ENCODE measurements at regions not wholly inside any gene's neighbourhood (a gene's known extent, or its start where the extent isn't known, plus 50 kb on each side); places are given as distances from the start of the nearest gene placed in this dataset.

- Histone ChIP-seq H3K4me1 (ENCODE audit: insufficient read depth, low read length) (peaks cover 15% of the 10 kb centered on the region), H3K79me2 (ENCODE audit: insufficient read depth, low read length) (peaks cover 21% of the 10 kb centered on the region), H3K4me2 (ENCODE audit: insufficient read depth, low read length) (no peak overlapping the region), H3K36me3 (ENCODE audit: insufficient read depth, low read length) (no peaks in the 10 kb centered on the region), H3K4me3 (ENCODE audit: insufficient read depth, low read length) (no peak overlapping the region), H3K9me3 (ENCODE audit: low read depth, low read length) (no peaks in the 10 kb centered on the region), H3K27ac (ENCODE audit: low read depth, low read length) (no peak overlapping the region), H2AFZ (ENCODE audit: low read length) (no peak overlapping the region), H4K20me1 (ENCODE audit: insufficient read depth, low read length) (no peaks in the 10 kb centered on the region), H3K27me3 (ENCODE audit: insufficient read depth, low read length) (no peaks in the 10 kb centered on the region)
- TF ChIP-seq CTCF (IDR thresholded peaks at IDR 0.05; ENCODE audit: extremely low read depth, low read depth, low read length), result no peak
- DNase-seq (ENCODE audit: insufficient read length, low spot score, missing footprints), result no peak
Measured at GRCh38 chr2:134145519-134145918, 108.4 kb upstream of the MGAT5 start.

DNA sequence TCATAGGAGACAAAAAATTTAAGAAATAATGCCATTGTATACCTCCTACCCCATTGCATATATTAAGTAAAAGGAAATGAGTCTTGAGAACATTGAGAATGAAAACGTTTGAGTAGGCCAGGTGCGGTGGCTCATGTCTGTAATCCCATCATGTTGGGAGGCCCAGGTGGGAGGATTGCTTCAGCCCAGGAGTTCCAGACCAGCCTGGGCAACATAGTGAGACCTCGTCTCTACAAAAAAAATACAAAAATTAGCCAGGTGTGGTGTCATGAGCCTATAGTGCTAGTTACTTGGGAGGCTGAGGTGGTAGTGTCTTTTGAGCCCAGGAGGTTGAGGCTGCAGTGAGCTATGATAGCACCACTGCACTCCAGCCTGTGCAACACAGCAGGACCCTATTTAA lies 107.7 kb upstream of the MGAT5 start:
- Histone ChIP-seq H3K9me3 (ENCODE audit: low read depth, low read length) (no peaks in the 10 kb centered on the region), H3K79me2 (ENCODE audit: insufficient read depth, low read length) (peaks cover 21% of the 10 kb centered on the region)

DNA sequence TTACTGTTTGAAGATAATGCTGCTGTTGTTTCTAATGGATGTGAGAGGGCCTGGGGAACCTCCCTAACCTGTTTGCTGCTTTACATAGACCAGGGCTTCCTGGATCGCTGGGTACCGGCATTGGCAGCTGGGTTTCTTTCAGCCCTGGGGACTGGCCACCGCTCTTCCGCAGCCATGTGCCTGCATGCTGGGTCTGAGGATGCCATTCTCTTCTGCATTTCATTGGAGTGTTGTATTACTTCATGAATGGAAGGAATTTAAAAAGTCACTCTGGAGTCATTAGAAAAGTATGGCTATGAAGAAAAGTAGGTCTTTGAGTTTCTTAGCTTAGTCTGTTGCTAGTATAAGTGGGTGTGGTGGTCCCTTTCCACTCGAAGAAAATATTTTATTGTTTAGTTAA lies 107.3 kb upstream of the MGAT5 start:
- Histone ChIP-seq H3K79me2 (ENCODE audit: insufficient read depth, low read length) (peaks cover 19% of the 10 kb centered on the region), H3K9me3 (ENCODE audit: low read depth, low read length) (no peaks in the 10 kb centered on the region), H3K27ac (ENCODE audit: low read depth, low read length) (no peak overlapping the region), H3K4me3 (ENCODE audit: insufficient read depth, low read length) (no peak overlapping the region), H3K4me2 (ENCODE audit: insufficient read depth, low read length) (peak overlapping the region; percentile 20), H4K20me1 (ENCODE audit: insufficient read depth, low read length) (no peaks in the 10 kb centered on the region), H3K27me3 (ENCODE audit: insufficient read depth, low read length) (no peaks in the 10 kb centered on the region), H2AFZ (ENCODE audit: low read length) (peak overlapping the region; percentile 42), H3K36me3 (ENCODE audit: insufficient read depth, low read length) (no peaks in the 10 kb centered on the region), H3K4me1 (ENCODE audit: insufficient read depth, low read length) (peaks cover 15% of the 10 kb centered on the region)
- no peak for TF ChIP-seq CTCF (IDR thresholded peaks at IDR 0.05; ENCODE audit: extremely low read depth, low read depth, low read length)
- DNase-seq (ENCODE audit: insufficient read length, low spot score, missing footprints), result peak; percentile 61

More for the DNA sequence above, 107.7 kb upstream of the MGAT5 start:
- Histone ChIP-seq H2AFZ (ENCODE audit: low read length) (peak overlapping the region; percentile 42), H3K4me3 (ENCODE audit: insufficient read depth, low read length) (no peak overlapping the region), H3K36me3 (ENCODE audit: insufficient read depth, low read length) (no peaks in the 10 kb centered on the region), H3K4me2 (ENCODE audit: insufficient read depth, low read length) (no peak overlapping the region), H3K27ac (ENCODE audit: low read depth, low read length) (no peak overlapping the region), H3K4me1 (ENCODE audit: insufficient read depth, low read length) (peaks cover 15% of the 10 kb centered on the region), H3K27me3 (ENCODE audit: insufficient read depth, low read length) (no peaks in the 10 kb centered on the region), H4K20me1 (ENCODE audit: insufficient read depth, low read length) (no peaks in the 10 kb centered on the region)
- no peak for DNase-seq (ENCODE audit: insufficient read length, low spot score, missing footprints)
- no peak for TF ChIP-seq CTCF (IDR thresholded peaks at IDR 0.05; ENCODE audit: extremely low read depth, low read depth, low read length)

GRCh38 chr2:134148172-134148571 lies 105.7 kb upstream of the MGAT5 start:
- H3K9me3 ChIP-seq (ENCODE audit: low read depth, low read length), result no peaks in the 10 kb centered on the region
- no peak overlapping the region for H3K27ac ChIP-seq (ENCODE audit: low read depth, low read length)
- H2AFZ ChIP-seq (ENCODE audit: low read length), result no peak overlapping the region
- DNase-seq (ENCODE audit: insufficient read length, low spot score, missing footprints), result no peak
- H4K20me1 ChIP-seq (ENCODE audit: insufficient read depth, low read length), result no peaks in the 10 kb centered on the region
- no peaks in the 10 kb centered on the region for H3K27me3 ChIP-seq (ENCODE audit: insufficient read depth, low read length)
- no peak overlapping the region for H3K4me2 ChIP-seq (ENCODE audit: insufficient read depth, low read length)
- H3K4me3 ChIP-seq (ENCODE audit: insufficient read depth, low read length), result no peak overlapping the region
- TF ChIP-seq CTCF (IDR thresholded peaks at IDR 0.05; ENCODE audit: extremely low read depth, low read depth, low read length), result no peak
- H3K36me3 ChIP-seq (ENCODE audit: insufficient read depth, low read length), result no peaks in the 10 kb centered on the region
- H3K4me1 ChIP-seq (ENCODE audit: insufficient read depth, low read length), result peaks cover 7% of the 10 kb centered on the region
- peaks cover 11% of the 10 kb centered on the region for H3K79me2 ChIP-seq (ENCODE audit: insufficient read depth, low read length)
